HL-60 (cell line): ENCODE measurements at regions not wholly inside any gene's neighbourhood (a gene's known extent, or its start where the extent isn't known, plus 50 kb on each side); places are given as distances from the start of the nearest gene placed in this dataset.

ENCODE experiments used
- CTCF ChIP-seq: IDR thresholded peaks from one replicate; pipeline ENCODE4 v1.5.1; 2011; ENCODE audit warnings: low read length, control low read depth, inconsistent platforms; ENCODE audit not compliant: insufficient read depth
- GABPA ChIP-seq: IDR thresholded peaks from 2 replicates; pipeline ENCODE4 v1.6.1; 2012; ENCODE audit warnings: low read depth
- POLR2AphosphoS5 ChIP-seq: IDR thresholded peaks from 2 replicates; pipeline ENCODE4 v1.6.1; 2012; ENCODE audit warnings: low read depth
- REST ChIP-seq: IDR thresholded peaks from 2 replicates; pipeline ENCODE4 v1.6.1; 2012; ENCODE audit warnings: low read depth; ENCODE audit not compliant: insufficient replicate concordance
- SPI1 ChIP-seq: IDR thresholded peaks from 2 replicates; pipeline ENCODE4 v1.6.1; 2012; ENCODE audit warnings: low read depth, mild to moderate bottlenecking, borderline replicate concordance

- no peak for TF ChIP-seq POLR2AphosphoS5
- TF ChIP-seq CTCF, result no peak
- TF ChIP-seq GABPA, result no peak
- no peak for TF ChIP-seq REST
- TF ChIP-seq SPI1, result no peak
Measured at GRCh38 chr11:110833033-110833484, 120.8 kb upstream of the ARHGAP20 start.
